ENCODE measurements at regions not wholly inside any gene's neighbourhood (a gene's known extent, or its start where the extent isn't known, plus 50 kb on each side); places are given as distances from the start of the nearest gene placed in this dataset.
A peak's percentile ranks its signal among the peaks of the same experiment; 100 is the strongest.
"Not testable (repeated sequence)": the region's sequence is repeated elsewhere in the genome, so short reads cannot be mapped to it uniquely, and the experiment has no call there.

- not testable (repeated sequence) for DNase-seq
Observed at GRCh38 chr3:89944461-89944860, 837.0 kb downstream of the EPHA3 start.

GRCh38 chr3:89946884-89947283 is 839.5 kb downstream of the EPHA3 start:
- no peak for DNase-seq

GRCh38 chr3:89947337-89947954 is 840.0 kb downstream of the EPHA3 start:
- DNase-seq, result no peak

- DNase-seq, result no peak
Observed at GRCh38 chr3:89948008-89948407, 840.6 kb downstream of the EPHA3 start.

GRCh38 chr3:89950772-89951171 is 843.4 kb downstream of the EPHA3 start:
- DNase-seq, result no peak

- DNase-seq, result no peak
Observed at GRCh38 chr3:89954137-89954536, 846.7 kb downstream of the EPHA3 start.

- DNase-seq, result no peak
Observed at GRCh38 chr3:89955156-89955555, 847.7 kb downstream of the EPHA3 start.

- peak; percentile 60 for DNase-seq
Observed at GRCh38 chr3:89957451-89957850, 850.0 kb downstream of the EPHA3 start.

GRCh38 chr3:89958163-89958562 is 850.7 kb downstream of the EPHA3 start:
- not testable (repeated sequence) for DNase-seq

- no peak for DNase-seq
Observed at GRCh38 chr3:89964347-89964746, 856.9 kb downstream of the EPHA3 start.

- DNase-seq, result no peak
Observed at GRCh38 chr3:89966877-89967665, 859.6 kb downstream of the EPHA3 start.

GRCh38 chr3:89971329-89971728 is 863.9 kb downstream of the EPHA3 start:
- no peak for DNase-seq

GRCh38 chr3:89973156-89973555 is 865.7 kb downstream of the EPHA3 start:
- DNase-seq, result no peak

- DNase-seq, result peak; percentile 27
Observed at GRCh38 chr3:89974903-89975519, 867.6 kb downstream of the EPHA3 start.

- no peak for DNase-seq
Observed at GRCh38 chr3:89983449-89983848, 876.0 kb downstream of the EPHA3 start.

GRCh38 chr3:90005281-90005847 is 897.9 kb downstream of the EPHA3 start:
- DNase-seq, result no peak

- DNase-seq, result peak; percentile 36
Observed at GRCh38 chr3:90007778-90008499, 900.5 kb downstream of the EPHA3 start.

GRCh38 chr3:90010341-90010740 is 902.9 kb downstream of the EPHA3 start:
- no peak for DNase-seq

GRCh38 chr3:90011131-90011530 is 903.7 kb downstream of the EPHA3 start:
- no peak for DNase-seq

GRCh38 chr3:90011596-90011995 is 904.2 kb downstream of the EPHA3 start:
- no peak for DNase-seq

GRCh38 chr3:90011996-90012395 is 904.6 kb downstream of the EPHA3 start:
- no peak for DNase-seq

- DNase-seq, result peak; percentile 52
Observed at GRCh38 chr3:90015688-90016356, 908.4 kb downstream of the EPHA3 start.
